ENCODE measurements at regions not wholly inside any gene's neighbourhood (a gene's known extent, or its start where the extent isn't known, plus 50 kb on each side); places are given as distances from the start of the nearest gene placed in this dataset.

DNA sequence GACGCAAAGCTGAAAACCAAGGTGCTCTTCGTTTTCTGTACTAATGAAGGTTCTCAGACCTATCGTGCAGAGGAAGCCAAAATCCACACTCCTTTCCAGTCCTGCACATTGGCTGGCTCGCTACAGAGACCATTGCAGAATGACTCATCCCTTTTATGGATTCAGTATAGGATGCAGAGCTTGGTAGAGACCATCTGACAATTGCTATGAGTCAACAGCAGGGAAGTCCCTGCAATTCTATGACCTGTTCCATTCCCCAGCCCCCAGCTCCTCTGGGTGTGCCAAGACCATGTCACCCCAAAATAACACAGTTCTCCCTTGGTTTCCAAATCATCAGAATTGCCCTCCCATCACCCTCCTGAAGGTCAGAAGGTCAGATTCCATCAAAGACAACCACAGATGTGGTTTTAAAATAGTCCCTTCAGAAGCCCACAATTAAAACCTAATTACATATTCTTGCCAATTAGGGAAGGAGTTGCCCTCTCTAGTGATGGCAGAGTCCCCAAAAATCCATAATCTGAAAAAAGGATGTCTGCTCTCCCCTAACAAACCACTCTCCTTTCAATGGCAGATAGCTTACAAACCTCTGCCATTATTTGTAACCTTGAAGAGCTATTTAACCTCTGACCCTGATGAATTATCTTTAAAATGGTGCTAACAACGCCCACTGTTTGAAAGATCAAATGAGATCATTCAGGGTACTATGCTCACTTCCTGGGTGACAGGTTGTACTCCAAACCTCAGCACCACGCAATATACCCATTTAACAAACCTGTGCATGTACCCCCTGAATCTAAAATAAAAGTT, 108.2 kb upstream of the RBBP6 start:
- H2AK5ac ChIP-seq (ENCODE audit: low read length), result no peak overlapping the region
- H3K4me2 ChIP-seq (ENCODE audit: low read length), result no peak overlapping the region
- no peak overlapping the region for H4K8ac ChIP-seq (ENCODE audit: low read depth, low read length)
- no peaks in the 10 kb centered on the region for H3K4me1 ChIP-seq (ENCODE audit: control insufficient read depth, low read depth, low read length)
- no peak overlapping the region for H3K4me3 ChIP-seq (ENCODE audit: low read length)
- no peak overlapping the region for H3K23ac ChIP-seq (ENCODE audit: low read length)
- no peaks in the 10 kb centered on the region for H3K79me1 ChIP-seq (ENCODE audit: low read length)
- DNase-seq, result peak; percentile 29
- no peak overlapping the region for H3K4ac ChIP-seq (ENCODE audit: low read depth, low read length)
- H2BK120ac ChIP-seq (ENCODE audit: low read depth, low read length), result no peak overlapping the region
- no peak overlapping the region for H2BK5ac ChIP-seq (ENCODE audit: low read length)
- no peak overlapping the region for H3K27ac ChIP-seq (ENCODE audit: low read depth, low read length)
- no peaks in the 10 kb centered on the region for H3K27me3 ChIP-seq (ENCODE audit: insufficient read depth, low read length, poor library complexity)
- H3K9ac ChIP-seq (ENCODE audit: low read length), result no peak overlapping the region
- H3K79me2 ChIP-seq (ENCODE audit: control insufficient read depth, insufficient read depth, low read length), result no peaks in the 10 kb centered on the region
- WGBS (ENCODE audit: extremely low coverage, insufficient coverage, low lambda C conversion rate), result no CpG with 5 or more reads among the region's 6 CpGs
- no peaks in the 10 kb centered on the region for H3K36me3 ChIP-seq (ENCODE audit: control insufficient read depth, insufficient read depth, low read length)
- H4K5ac ChIP-seq (ENCODE audit: low read length), result no peak overlapping the region
- no peak overlapping the region for H3K56ac ChIP-seq (ENCODE audit: low read length)
- H2BK15ac ChIP-seq (replicated peaks; ENCODE audit: low read depth), result no peak overlapping the region
- H3K18ac ChIP-seq (ENCODE audit: low read length), result no peak overlapping the region

DNA sequence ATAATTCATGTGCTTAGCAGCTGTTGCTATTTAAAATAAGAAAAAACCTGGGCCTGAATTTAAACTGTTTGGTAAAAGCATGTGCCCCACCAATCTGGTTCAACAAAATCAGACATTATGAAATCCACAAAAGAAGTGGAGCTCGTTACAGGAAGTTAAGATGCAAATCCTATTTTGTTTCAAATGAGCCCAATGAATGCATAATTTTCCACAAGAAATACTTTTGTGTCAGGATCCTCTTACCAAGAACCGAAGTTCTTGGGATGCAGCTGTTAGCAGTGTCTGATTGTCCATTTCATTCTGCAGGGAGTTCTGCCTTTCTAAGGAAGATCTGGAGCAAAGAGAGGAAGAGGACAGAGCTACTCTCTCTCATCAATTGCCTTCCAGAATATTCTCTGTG, 105.7 kb upstream of the RBBP6 start:
- H3K4me2 ChIP-seq (ENCODE audit: low read length), result no peak overlapping the region
- no peak overlapping the region for H2BK5ac ChIP-seq (ENCODE audit: low read length)
- no peaks in the 10 kb centered on the region for H3K79me2 ChIP-seq (ENCODE audit: control insufficient read depth, insufficient read depth, low read length)
- no peaks in the 10 kb centered on the region for H3K27me3 ChIP-seq (ENCODE audit: insufficient read depth, low read length, poor library complexity)
- H3K79me1 ChIP-seq (ENCODE audit: low read length), result no peaks in the 10 kb centered on the region
- H3K36me3 ChIP-seq (ENCODE audit: control insufficient read depth, insufficient read depth, low read length), result no peaks in the 10 kb centered on the region
- no peak overlapping the region for H3K4ac ChIP-seq (ENCODE audit: low read depth, low read length)
- H3K18ac ChIP-seq (ENCODE audit: low read length), result no peak overlapping the region
- DNase-seq, result no peak
- H2BK15ac ChIP-seq (replicated peaks; ENCODE audit: low read depth), result no peak overlapping the region
- H4K5ac ChIP-seq (ENCODE audit: low read length), result no peak overlapping the region
- no CpG with 5 or more reads among the region's 2 CpGs for WGBS (ENCODE audit: extremely low coverage, insufficient coverage, low lambda C conversion rate)
- no peak overlapping the region for H3K56ac ChIP-seq (ENCODE audit: low read length)
- no peak overlapping the region for H3K9ac ChIP-seq (ENCODE audit: low read length)
- H4K8ac ChIP-seq (ENCODE audit: low read depth, low read length), result no peak overlapping the region
- H3K27ac ChIP-seq (ENCODE audit: low read depth, low read length), result no peak overlapping the region
- no peak overlapping the region for H3K23ac ChIP-seq (ENCODE audit: low read length)
- H3K4me3 ChIP-seq (ENCODE audit: low read length), result no peak overlapping the region
- H2AK5ac ChIP-seq (ENCODE audit: low read length), result no peak overlapping the region
- no peak overlapping the region for H2BK120ac ChIP-seq (ENCODE audit: low read depth, low read length)
- no peaks in the 10 kb centered on the region for H3K4me1 ChIP-seq (ENCODE audit: control insufficient read depth, low read depth, low read length)

DNA sequence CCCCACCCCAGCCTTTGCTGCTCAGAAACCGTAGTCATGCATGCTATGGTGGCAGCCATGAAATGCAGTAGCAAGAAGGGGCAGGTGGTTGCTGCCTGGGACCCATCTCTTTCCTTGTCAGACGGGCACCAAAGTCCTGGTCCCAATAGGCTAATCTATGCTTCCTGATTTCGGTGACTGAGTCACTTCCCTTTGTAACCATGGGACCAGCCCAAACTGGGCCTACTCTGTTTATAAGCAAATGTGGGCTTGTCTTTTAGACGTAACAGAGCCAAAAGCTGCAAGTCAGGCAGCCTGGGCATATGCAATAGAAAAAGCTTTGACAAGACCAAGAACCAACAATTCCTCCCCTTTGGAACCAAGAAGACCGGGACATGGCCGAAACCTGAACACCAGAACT, 99.1 kb upstream of the RBBP6 start:
- no peak overlapping the region for H3K23ac ChIP-seq (ENCODE audit: low read length)
- no peak overlapping the region for H3K56ac ChIP-seq (ENCODE audit: low read length)

DNA sequence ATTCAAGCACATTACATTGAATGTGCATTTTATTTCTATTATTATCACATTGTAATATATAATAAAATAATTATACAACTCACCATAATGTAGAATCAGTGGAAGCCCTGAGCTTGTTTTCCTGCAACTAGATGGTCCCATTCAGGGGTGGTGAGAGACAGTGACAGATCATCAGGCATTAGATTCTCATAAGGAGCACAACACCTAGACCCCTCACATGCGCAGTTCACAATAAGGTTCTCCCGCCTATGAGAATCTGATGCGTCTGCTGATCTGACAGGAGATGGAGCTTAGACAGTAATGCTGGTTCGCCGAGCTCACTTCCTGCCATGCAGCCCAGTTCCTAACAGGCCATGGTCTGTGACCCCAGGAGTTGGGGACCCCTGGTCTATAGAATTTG, 96.7 kb upstream of the RBBP6 start:
- Histone ChIP-seq H4K8ac (ENCODE audit: low read depth, low read length) (no peak overlapping the region), H3K9ac (ENCODE audit: low read length) (no peak overlapping the region)
- no peak for DNase-seq

More for the DNA sequence above, 99.1 kb upstream of the RBBP6 start:
- no peaks in the 10 kb centered on the region for H3K4me1 ChIP-seq (ENCODE audit: control insufficient read depth, low read depth, low read length)
- DNase-seq, result no peak
- no peak overlapping the region for H3K27ac ChIP-seq (ENCODE audit: low read depth, low read length)
- no peak overlapping the region for H2AK5ac ChIP-seq (ENCODE audit: low read length)
- H2BK5ac ChIP-seq (ENCODE audit: low read length), result no peak overlapping the region
- no CpG with 5 or more reads among the region's 6 CpGs for WGBS (ENCODE audit: extremely low coverage, insufficient coverage, low lambda C conversion rate)
- no peaks in the 10 kb centered on the region for H3K79me2 ChIP-seq (ENCODE audit: control insufficient read depth, insufficient read depth, low read length)
- no peak overlapping the region for H2BK15ac ChIP-seq (replicated peaks; ENCODE audit: low read depth)
- H3K27me3 ChIP-seq (ENCODE audit: insufficient read depth, low read length, poor library complexity), result no peaks in the 10 kb centered on the region
- H3K4me2 ChIP-seq (ENCODE audit: low read length), result no peak overlapping the region
- no peak overlapping the region for H2BK120ac ChIP-seq (ENCODE audit: low read depth, low read length)
- no peak overlapping the region for H4K5ac ChIP-seq (ENCODE audit: low read length)
- H3K36me3 ChIP-seq (ENCODE audit: control insufficient read depth, insufficient read depth, low read length), result no peaks in the 10 kb centered on the region
- H3K18ac ChIP-seq (ENCODE audit: low read length), result no peak overlapping the region
- H3K4ac ChIP-seq (ENCODE audit: low read depth, low read length), result no peak overlapping the region
- no peak overlapping the region for H4K8ac ChIP-seq (ENCODE audit: low read depth, low read length)
- H3K79me1 ChIP-seq (ENCODE audit: low read length), result no peaks in the 10 kb centered on the region
- no peak overlapping the region for H3K9ac ChIP-seq (ENCODE audit: low read length)
- no peak overlapping the region for H3K4me3 ChIP-seq (ENCODE audit: low read length)

DNA sequence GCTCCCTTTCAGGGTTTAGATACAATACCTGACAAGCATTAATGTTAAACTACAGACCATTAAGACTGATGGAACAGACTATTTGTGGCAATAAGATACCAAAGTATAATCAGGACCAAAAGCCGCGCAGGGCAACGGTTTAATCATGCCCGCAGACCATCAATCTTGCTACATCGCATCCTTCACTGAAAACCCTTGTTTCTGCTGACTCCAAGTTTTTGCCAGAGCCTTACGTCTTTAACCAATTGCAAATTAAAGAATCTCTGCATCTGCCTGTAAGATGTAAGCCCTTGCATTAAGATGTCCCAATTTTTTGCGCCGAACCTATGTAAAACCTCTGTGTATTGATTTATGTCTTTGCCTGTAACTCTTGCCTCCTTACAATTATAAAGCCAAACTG, 94.2 kb upstream of the RBBP6 start:
- H4K5ac ChIP-seq (ENCODE audit: low read length), result no peak overlapping the region
- H3K4me1 ChIP-seq (ENCODE audit: control insufficient read depth, low read depth, low read length), result no peaks in the 10 kb centered on the region
- H3K79me1 ChIP-seq (ENCODE audit: low read length), result no peaks in the 10 kb centered on the region
- H4K8ac ChIP-seq (ENCODE audit: low read depth, low read length), result no peak overlapping the region
- no peak overlapping the region for H3K18ac ChIP-seq (ENCODE audit: low read length)
- H3K36me3 ChIP-seq (ENCODE audit: control insufficient read depth, insufficient read depth, low read length), result no peaks in the 10 kb centered on the region
- no peak overlapping the region for H2BK120ac ChIP-seq (ENCODE audit: low read depth, low read length)
- no peak overlapping the region for H3K56ac ChIP-seq (ENCODE audit: low read length)
- H3K4me3 ChIP-seq (ENCODE audit: low read length), result no peak overlapping the region
- H3K4ac ChIP-seq (ENCODE audit: low read depth, low read length), result no peak overlapping the region
- H2BK15ac ChIP-seq (replicated peaks; ENCODE audit: low read depth), result no peak overlapping the region
- H3K27me3 ChIP-seq (ENCODE audit: insufficient read depth, low read length, poor library complexity), result no peaks in the 10 kb centered on the region
- no peak overlapping the region for H3K4me2 ChIP-seq (ENCODE audit: low read length)
- no peak overlapping the region for H2BK5ac ChIP-seq (ENCODE audit: low read length)
- no peaks in the 10 kb centered on the region for H3K79me2 ChIP-seq (ENCODE audit: control insufficient read depth, insufficient read depth, low read length)
- H3K23ac ChIP-seq (ENCODE audit: low read length), result no peak overlapping the region
- H3K27ac ChIP-seq (ENCODE audit: low read depth, low read length), result no peak overlapping the region
- no peak for DNase-seq
- no CpG with 5 or more reads among the region's 8 CpGs for WGBS (ENCODE audit: extremely low coverage, insufficient coverage, low lambda C conversion rate)
- no peak overlapping the region for H3K9ac ChIP-seq (ENCODE audit: low read length)
- no peak overlapping the region for H2AK5ac ChIP-seq (ENCODE audit: low read length)

More for the DNA sequence above, 96.7 kb upstream of the RBBP6 start:
- no peaks in the 10 kb centered on the region for H3K27me3 ChIP-seq (ENCODE audit: insufficient read depth, low read length, poor library complexity)
- H2AK5ac ChIP-seq (ENCODE audit: low read length), result no peak overlapping the region
- no peak overlapping the region for H4K5ac ChIP-seq (ENCODE audit: low read length)
- no peak overlapping the region for H3K4me2 ChIP-seq (ENCODE audit: low read length)
- no peak overlapping the region for H2BK5ac ChIP-seq (ENCODE audit: low read length)
- no CpG with 5 or more reads among the region's 5 CpGs for WGBS (ENCODE audit: extremely low coverage, insufficient coverage, low lambda C conversion rate)
- no peak overlapping the region for H3K4me3 ChIP-seq (ENCODE audit: low read length)
- H3K4me1 ChIP-seq (ENCODE audit: control insufficient read depth, low read depth, low read length), result no peaks in the 10 kb centered on the region
- no peak overlapping the region for H2BK15ac ChIP-seq (replicated peaks; ENCODE audit: low read depth)
- no peak overlapping the region for H3K56ac ChIP-seq (ENCODE audit: low read length)
- no peak overlapping the region for H2BK120ac ChIP-seq (ENCODE audit: low read depth, low read length)
- H3K18ac ChIP-seq (ENCODE audit: low read length), result no peak overlapping the region
- H3K4ac ChIP-seq (ENCODE audit: low read depth, low read length), result no peak overlapping the region
- H3K27ac ChIP-seq (ENCODE audit: low read depth, low read length), result no peak overlapping the region
- H3K79me2 ChIP-seq (ENCODE audit: control insufficient read depth, insufficient read depth, low read length), result no peaks in the 10 kb centered on the region
- no peak overlapping the region for H3K23ac ChIP-seq (ENCODE audit: low read length)
- no peaks in the 10 kb centered on the region for H3K36me3 ChIP-seq (ENCODE audit: control insufficient read depth, insufficient read depth, low read length)
- no peaks in the 10 kb centered on the region for H3K79me1 ChIP-seq (ENCODE audit: low read length)

DNA sequence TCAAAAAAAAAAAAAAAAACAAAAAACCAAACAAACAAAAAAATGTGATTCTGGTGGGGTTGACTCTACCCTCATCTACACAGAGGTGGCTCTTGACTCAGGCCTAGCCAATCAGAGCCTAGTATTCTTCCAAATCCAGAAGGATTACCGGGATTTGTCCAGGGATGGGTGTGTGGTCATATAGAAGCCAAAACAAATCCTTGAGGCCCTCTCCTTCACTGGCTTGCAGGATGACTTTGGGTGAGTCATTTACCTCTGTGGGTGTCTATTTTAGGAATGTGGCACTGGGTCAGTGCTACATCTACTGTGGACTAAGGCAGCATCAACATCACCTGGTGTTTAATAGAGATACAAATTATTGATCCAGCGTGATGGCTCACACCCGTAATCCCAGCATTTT, 93.2 kb upstream of the RBBP6 start:
- Histone ChIP-seq H2AK5ac (ENCODE audit: low read length) (no peak overlapping the region), H3K27ac (ENCODE audit: low read depth, low read length) (no peak overlapping the region), H2BK5ac (ENCODE audit: low read length) (no peak overlapping the region), H2BK15ac (replicated peaks; ENCODE audit: low read depth) (no peak overlapping the region), H3K18ac (ENCODE audit: low read length) (no peak overlapping the region), H2BK120ac (ENCODE audit: low read depth, low read length) (no peak overlapping the region), H3K27me3 (ENCODE audit: insufficient read depth, low read length, poor library complexity) (no peaks in the 10 kb centered on the region), H3K4ac (ENCODE audit: low read depth, low read length) (no peak overlapping the region), H3K4me2 (ENCODE audit: low read length) (no peak overlapping the region), H3K4me3 (ENCODE audit: low read length) (no peak overlapping the region), H3K9ac (ENCODE audit: low read length) (no peak overlapping the region), H3K79me2 (ENCODE audit: control insufficient read depth, insufficient read depth, low read length) (no peaks in the 10 kb centered on the region), H3K4me1 (ENCODE audit: control insufficient read depth, low read depth, low read length) (no peaks in the 10 kb centered on the region), H3K36me3 (ENCODE audit: control insufficient read depth, insufficient read depth, low read length) (no peaks in the 10 kb centered on the region), H3K56ac (ENCODE audit: low read length) (no peak overlapping the region), H4K5ac (ENCODE audit: low read length) (no peak overlapping the region), H3K79me1 (ENCODE audit: low read length) (no peaks in the 10 kb centered on the region), H4K8ac (ENCODE audit: low read depth, low read length) (no peak overlapping the region), H3K23ac (ENCODE audit: low read length) (no peak overlapping the region)
- WGBS (ENCODE audit: extremely low coverage, insufficient coverage, low lambda C conversion rate), result no CpG with 5 or more reads among the region's 3 CpGs
- no peak for DNase-seq
